ENCODE measurements at regions not wholly inside any gene's neighbourhood (a gene's known extent, or its start where the extent isn't known, plus 50 kb on each side); places are given as distances from the start of the nearest gene placed in this dataset.

DNA sequence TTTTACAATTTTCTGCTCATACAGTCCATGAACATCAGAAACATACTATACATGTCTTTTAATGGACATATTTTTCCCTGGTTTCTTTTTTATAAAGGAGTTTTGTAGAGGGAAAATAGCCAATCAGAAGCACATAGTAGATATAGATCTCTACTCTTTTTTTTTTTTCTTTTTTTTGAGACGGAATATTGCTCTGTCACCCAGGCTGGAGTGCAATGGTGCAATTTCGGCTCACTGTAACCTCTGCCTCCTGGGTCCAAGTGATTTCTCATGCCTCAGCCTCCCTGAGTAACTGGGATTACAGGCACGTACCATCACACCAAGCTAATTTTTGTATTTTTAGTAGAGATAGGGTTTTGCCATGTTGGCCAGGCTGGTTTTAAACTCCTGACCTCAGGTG lies 83.2 kb upstream of the MGAT5 start:
- peaks cover 80% of the 10 kb centered on the region for H3K79me2 ChIP-seq (replicated peaks; ENCODE audit: insufficient read depth)
- no peak overlapping the region for H2AFZ ChIP-seq
- DNase-seq (ENCODE audit: low spot score) = no peak
- H3K4me3 Mint-ChIP-seq = no peak overlapping the region
- H3K4me1 ChIP-seq (ENCODE audit: insufficient read depth) = peaks cover 15% of the 10 kb centered on the region
- no peak overlapping the region for H3K4me2 ChIP-seq
- H3K27ac Mint-ChIP-seq = no peak overlapping the region
- H3F3A ChIP-seq (replicated peaks; ENCODE audit: low read depth) = no peaks in the 10 kb centered on the region
- peaks cover 16% of the 10 kb centered on the region for H4K20me1 ChIP-seq (replicated peaks; ENCODE audit: insufficient read depth)
- peaks cover 4% of the 10 kb centered on the region for H3K27me3 Mint-ChIP-seq (ENCODE audit: insufficient read depth, low read depth, poor library complexity)
- H3K9me3 Mint-ChIP-seq = no peaks in the 10 kb centered on the region
- no peaks in the 10 kb centered on the region for H3K36me3 ChIP-seq (ENCODE audit: insufficient read depth)
- H3K27me3 ChIP-seq (ENCODE audit: insufficient read depth) = no peaks in the 10 kb centered on the region
- peaks cover 2% of the 10 kb centered on the region; the same call in 2 of the 3 replicates for H3K36me3 Mint-ChIP-seq (ENCODE audit: low read depth)
- H3K4me1 Mint-ChIP-seq = peaks cover 25% of the 10 kb centered on the region
- TF ChIP-seq CREB1 (CRISPR knock-in tag; IDR thresholded peaks at IDR 0.05; ENCODE audit: low read depth) (no peak), ZNF114 (CRISPR knock-in tag; IDR thresholded peaks at IDR 0.05) (no peak), EZH2 (IDR thresholded peaks at IDR 0.05; ENCODE audit: low read depth, unreplicated experiment) (no peak), ZNF331 (CRISPR knock-in tag; IDR thresholded peaks at IDR 0.05; ENCODE audit: low read depth) (no peak), EZH2phosphoT487 (IDR thresholded peaks at IDR 0.05; ENCODE audit: unreplicated experiment) (no peak), POLR2AphosphoS5 (IDR thresholded peaks at IDR 0.05; ENCODE audit: low read depth) (no peak), NANOG (IDR thresholded peaks at IDR 0.05; ENCODE audit: borderline replicate concordance) (no peak), STAT1 (IDR thresholded peaks at IDR 0.05; ENCODE audit: unreplicated experiment) (no peak), JUNB (IDR thresholded peaks at IDR 0.05; ENCODE audit: unreplicated experiment) (no peak)
- TF ChIP-seq, protein P1, sequence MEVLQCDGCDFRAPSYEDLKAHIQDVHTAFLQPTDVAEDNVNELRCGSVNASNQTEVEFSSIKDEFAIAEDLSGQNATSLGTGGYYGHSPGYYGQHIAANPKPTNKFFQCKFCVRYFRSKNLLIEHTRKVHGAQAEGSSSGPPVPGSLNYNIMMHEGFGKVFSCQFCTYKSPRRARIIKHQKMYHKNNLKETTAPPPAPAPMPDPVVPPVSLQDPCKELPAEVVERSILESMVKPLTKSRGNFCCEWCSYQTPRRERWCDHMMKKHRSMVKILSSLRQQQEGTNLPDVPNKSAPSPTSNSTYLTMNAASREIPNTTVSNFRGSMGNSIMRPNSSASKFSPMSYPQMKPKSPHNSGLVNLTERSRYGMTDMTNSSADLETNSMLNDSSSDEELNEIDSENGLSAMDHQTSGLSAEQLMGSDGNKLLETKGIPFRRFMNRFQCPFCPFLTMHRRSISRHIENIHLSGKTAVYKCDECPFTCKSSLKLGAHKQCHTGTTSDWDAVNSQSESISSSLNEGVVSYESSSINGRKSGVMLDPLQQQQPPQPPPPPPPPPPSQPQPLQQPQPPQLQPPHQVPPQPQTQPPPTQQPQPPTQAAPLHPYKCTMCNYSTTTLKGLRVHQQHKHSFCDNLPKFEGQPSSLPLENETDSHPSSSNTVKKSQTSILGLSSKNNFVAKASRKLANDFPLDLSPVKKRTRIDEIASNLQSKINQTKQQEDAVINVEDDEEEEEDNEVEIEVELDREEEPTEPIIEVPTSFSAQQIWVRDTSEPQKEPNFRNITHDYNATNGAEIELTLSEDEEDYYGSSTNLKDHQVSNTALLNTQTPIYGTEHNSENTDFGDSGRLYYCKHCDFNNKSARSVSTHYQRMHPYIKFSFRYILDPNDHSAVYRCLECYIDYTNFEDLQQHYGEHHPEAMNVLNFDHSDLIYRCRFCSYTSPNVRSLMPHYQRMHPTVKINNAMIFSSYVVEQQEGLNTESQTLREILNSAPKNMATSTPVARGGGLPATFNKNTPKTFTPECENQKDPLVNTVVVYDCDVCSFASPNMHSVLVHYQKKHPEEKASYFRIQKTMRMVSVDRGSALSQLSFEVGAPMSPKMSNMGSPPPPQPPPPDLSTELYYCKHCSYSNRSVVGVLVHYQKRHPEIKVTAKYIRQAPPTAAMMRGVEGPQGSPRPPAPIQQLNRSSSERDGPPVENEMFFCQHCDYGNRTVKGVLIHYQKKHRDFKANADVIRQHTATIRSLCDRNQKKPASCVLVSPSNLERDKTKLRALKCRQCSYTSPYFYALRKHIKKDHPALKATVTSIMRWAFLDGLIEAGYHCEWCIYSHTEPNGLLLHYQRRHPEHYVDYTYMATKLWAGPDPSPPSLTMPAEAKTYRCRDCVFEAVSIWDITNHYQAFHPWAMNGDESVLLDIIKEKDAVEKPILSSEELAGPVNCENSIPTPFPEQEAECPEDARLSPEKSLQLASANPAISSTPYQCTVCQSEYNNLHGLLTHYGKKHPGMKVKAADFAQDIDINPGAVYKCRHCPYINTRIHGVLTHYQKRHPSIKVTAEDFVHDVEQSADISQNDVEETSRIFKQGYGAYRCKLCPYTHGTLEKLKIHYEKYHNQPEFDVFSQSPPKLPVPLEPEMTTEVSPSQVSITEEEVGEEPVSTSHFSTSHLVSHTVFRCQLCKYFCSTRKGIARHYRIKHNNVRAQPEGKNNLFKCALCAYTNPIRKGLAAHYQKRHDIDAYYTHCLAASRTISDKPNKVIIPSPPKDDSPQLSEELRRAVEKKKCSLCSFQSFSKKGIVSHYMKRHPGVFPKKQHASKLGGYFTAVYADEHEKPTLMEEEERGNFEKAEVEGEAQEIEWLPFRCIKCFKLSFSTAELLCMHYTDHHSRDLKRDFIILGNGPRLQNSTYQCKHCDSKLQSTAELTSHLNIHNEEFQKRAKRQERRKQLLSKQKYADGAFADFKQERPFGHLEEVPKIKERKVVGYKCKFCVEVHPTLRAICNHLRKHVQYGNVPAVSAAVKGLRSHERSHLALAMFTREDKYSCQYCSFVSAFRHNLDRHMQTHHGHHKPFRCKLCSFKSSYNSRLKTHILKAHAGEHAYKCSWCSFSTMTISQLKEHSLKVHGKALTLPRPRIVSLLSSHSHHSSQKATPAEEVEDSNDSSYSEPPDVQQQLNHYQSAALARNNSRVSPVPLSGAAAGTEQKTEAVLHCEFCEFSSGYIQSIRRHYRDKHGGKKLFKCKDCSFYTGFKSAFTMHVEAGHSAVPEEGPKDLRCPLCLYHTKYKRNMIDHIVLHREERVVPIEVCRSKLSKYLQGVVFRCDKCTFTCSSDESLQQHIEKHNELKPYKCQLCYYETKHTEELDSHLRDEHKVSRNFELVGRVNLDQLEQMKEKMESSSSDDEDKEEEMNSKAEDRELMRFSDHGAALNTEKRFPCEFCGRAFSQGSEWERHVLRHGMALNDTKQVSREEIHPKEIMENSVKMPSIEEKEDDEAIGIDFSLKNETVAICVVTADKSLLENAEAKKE (CRISPR knock-in tag; IDR thresholded peaks at IDR 0.05) = no peak
- TF ChIP-seq, protein P2, sequence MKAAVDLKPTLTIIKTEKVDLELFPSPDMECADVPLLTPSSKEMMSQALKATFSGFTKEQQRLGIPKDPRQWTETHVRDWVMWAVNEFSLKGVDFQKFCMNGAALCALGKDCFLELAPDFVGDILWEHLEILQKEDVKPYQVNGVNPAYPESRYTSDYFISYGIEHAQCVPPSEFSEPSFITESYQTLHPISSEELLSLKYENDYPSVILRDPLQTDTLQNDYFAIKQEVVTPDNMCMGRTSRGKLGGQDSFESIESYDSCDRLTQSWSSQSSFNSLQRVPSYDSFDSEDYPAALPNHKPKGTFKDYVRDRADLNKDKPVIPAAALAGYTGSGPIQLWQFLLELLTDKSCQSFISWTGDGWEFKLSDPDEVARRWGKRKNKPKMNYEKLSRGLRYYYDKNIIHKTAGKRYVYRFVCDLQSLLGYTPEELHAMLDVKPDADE (IDR thresholded peaks at IDR 0.05) = no peak
- TF ChIP-seq, protein P3, sequence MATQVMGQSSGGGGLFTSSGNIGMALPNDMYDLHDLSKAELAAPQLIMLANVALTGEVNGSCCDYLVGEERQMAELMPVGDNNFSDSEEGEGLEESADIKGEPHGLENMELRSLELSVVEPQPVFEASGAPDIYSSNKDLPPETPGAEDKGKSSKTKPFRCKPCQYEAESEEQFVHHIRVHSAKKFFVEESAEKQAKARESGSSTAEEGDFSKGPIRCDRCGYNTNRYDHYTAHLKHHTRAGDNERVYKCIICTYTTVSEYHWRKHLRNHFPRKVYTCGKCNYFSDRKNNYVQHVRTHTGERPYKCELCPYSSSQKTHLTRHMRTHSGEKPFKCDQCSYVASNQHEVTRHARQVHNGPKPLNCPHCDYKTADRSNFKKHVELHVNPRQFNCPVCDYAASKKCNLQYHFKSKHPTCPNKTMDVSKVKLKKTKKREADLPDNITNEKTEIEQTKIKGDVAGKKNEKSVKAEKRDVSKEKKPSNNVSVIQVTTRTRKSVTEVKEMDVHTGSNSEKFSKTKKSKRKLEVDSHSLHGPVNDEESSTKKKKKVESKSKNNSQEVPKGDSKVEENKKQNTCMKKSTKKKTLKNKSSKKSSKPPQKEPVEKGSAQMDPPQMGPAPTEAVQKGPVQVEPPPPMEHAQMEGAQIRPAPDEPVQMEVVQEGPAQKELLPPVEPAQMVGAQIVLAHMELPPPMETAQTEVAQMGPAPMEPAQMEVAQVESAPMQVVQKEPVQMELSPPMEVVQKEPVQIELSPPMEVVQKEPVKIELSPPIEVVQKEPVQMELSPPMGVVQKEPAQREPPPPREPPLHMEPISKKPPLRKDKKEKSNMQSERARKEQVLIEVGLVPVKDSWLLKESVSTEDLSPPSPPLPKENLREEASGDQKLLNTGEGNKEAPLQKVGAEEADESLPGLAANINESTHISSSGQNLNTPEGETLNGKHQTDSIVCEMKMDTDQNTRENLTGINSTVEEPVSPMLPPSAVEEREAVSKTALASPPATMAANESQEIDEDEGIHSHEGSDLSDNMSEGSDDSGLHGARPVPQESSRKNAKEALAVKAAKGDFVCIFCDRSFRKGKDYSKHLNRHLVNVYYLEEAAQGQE (IDR thresholded peaks at IDR 0.05; ENCODE audit: unreplicated experiment) = no peak
- TF ChIP-seq, protein P4, sequence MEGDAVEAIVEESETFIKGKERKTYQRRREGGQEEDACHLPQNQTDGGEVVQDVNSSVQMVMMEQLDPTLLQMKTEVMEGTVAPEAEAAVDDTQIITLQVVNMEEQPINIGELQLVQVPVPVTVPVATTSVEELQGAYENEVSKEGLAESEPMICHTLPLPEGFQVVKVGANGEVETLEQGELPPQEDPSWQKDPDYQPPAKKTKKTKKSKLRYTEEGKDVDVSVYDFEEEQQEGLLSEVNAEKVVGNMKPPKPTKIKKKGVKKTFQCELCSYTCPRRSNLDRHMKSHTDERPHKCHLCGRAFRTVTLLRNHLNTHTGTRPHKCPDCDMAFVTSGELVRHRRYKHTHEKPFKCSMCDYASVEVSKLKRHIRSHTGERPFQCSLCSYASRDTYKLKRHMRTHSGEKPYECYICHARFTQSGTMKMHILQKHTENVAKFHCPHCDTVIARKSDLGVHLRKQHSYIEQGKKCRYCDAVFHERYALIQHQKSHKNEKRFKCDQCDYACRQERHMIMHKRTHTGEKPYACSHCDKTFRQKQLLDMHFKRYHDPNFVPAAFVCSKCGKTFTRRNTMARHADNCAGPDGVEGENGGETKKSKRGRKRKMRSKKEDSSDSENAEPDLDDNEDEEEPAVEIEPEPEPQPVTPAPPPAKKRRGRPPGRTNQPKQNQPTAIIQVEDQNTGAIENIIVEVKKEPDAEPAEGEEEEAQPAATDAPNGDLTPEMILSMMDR (conservative IDR thresholded peaks at IDR 0.05; ENCODE audit: low read depth in 2 of 2) = no peak
- ATAC-seq = no peak
- H3K27ac ChIP-seq (ENCODE audit: low read depth) = no peak overlapping the region
- no peaks in the 10 kb centered on the region for H3K9me2 ChIP-seq (ENCODE audit: insufficient read depth)
- no peak overlapping the region for H3K4me3 ChIP-seq

Measured in GM23338 (cell line).